ENCODE measurements at regions not wholly inside any gene's neighbourhood (a gene's known extent, or its start where the extent isn't known, plus 50 kb on each side); places are given as distances from the start of the nearest gene placed in this dataset.

DNA sequence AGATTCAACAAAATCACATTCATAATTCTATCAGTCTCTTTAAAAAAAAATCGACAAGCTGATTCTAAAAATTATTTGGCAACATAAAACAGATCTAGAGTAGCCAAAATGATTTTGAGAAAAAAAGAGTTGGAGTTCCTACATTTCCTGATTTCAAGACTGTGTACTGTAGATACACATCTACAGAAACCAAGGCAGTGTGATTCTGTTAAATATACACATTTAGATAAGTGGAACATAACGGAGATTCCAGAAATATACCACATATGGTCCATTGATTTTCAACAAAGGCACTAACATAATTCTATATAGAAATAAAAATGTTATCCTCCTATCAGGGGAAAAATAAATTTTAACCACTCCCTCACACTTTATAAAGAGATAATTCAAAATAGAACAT is 467.0 kb downstream of the ADRA2A start:
- no peak overlapping the region for H3K27ac Mint-ChIP-seq

DNA sequence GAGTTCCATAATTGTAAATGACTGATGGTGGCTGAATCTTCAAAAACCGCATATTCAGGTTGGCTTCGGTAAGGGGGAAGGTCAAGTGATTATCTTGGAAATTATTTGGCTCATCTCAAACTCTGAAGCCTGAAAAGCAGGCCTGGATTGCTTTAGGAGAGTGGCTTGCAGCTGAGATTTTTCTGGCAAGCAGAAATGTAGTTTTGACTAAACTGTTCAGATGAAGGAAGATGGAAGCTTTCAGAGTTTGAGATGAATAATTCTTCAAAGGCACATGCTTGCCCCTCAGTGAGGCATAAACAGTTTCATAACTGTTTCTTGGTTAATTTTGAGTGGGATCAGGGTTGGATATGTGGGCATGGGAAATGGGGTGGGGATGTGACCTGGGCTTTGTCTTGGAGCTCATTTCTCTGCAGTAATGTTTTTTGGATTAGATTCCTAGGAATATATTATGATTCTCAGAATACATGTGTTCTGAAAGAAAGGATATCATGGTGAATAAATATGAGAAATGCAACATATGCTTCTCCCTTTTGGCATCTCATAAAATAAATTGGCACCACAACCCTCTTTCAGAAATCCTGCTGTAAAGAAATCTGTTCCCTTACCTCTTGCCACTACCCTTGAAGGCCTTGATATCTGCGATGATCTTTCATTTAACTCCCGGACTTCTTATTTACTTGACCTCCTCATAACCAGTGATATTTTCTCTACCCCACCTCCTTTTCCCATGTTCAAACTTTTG is 469.2 kb downstream of the ADRA2A start:
- H3K27me3 Mint-ChIP-seq (ENCODE audit: low read depth, poor library complexity), result no peaks in the 10 kb centered on the region
- DNase-seq, result no peak
- H3K4me1 Mint-ChIP-seq, result no peaks in the 10 kb centered on the region
- TF ChIP-seq, protein P1, sequence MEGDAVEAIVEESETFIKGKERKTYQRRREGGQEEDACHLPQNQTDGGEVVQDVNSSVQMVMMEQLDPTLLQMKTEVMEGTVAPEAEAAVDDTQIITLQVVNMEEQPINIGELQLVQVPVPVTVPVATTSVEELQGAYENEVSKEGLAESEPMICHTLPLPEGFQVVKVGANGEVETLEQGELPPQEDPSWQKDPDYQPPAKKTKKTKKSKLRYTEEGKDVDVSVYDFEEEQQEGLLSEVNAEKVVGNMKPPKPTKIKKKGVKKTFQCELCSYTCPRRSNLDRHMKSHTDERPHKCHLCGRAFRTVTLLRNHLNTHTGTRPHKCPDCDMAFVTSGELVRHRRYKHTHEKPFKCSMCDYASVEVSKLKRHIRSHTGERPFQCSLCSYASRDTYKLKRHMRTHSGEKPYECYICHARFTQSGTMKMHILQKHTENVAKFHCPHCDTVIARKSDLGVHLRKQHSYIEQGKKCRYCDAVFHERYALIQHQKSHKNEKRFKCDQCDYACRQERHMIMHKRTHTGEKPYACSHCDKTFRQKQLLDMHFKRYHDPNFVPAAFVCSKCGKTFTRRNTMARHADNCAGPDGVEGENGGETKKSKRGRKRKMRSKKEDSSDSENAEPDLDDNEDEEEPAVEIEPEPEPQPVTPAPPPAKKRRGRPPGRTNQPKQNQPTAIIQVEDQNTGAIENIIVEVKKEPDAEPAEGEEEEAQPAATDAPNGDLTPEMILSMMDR (IDR thresholded peaks at IDR 0.05), result no peak
- no peaks in the 10 kb centered on the region for H3K9me3 Mint-ChIP-seq
- no peak overlapping the region for H3K4me3 Mint-ChIP-seq
- no peaks in the 10 kb centered on the region for H3K36me3 Mint-ChIP-seq (ENCODE audit: low read depth)
- no peak overlapping the region for H3K27ac Mint-ChIP-seq

More for the DNA sequence above, 467.0 kb downstream of the ADRA2A start:
- no peak for DNase-seq
- Mint-ChIP-seq H3K36me3 (ENCODE audit: low read depth) (no peaks in the 10 kb centered on the region), H3K4me3 (no peak overlapping the region), H3K4me1 (no peaks in the 10 kb centered on the region), H3K27me3 (ENCODE audit: low read depth, poor library complexity) (peaks cover 6% of the 10 kb centered on the region), H3K9me3 (no peaks in the 10 kb centered on the region)
- TF ChIP-seq, protein P1 (IDR thresholded peaks at IDR 0.05), result no peak

DNA sequence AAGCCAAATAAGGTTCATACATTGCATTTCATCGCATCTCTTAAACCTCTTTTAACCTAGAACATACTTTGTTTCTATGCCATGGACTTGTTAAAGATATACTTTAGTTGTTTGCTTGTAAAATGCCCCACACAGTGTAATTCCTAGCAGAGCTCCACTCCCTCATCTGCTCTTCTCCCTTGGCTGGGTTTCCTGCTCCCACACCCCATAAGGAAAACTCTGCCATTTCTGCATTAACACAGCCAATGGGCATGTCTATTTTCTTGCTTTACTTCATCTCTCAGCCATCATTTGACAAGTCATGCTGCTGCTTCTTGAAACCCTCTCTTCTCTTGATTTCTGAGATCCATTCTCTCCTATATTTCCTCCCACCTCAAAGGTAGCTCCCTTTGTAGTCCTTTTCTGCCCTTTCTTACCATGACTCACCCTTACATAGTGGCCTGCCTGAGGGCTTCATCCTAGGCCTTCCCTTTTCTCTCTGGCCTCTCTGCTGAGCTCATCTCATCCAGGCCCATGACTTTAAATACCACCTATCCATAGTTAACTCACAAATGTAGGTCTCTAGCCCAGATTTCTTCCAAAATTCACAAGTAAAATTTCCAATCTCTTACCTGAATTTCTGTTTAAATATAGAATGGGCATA is 471.4 kb downstream of the ADRA2A start:
- Mint-ChIP-seq H3K36me3 (ENCODE audit: low read depth) (no peaks in the 10 kb centered on the region), H3K4me1 (no peaks in the 10 kb centered on the region), H3K27me3 (ENCODE audit: low read depth, poor library complexity) (no peaks in the 10 kb centered on the region), H3K4me3 (no peak overlapping the region), H3K9me3 (no peaks in the 10 kb centered on the region), H3K27ac (no peak overlapping the region)
- TF ChIP-seq, protein P1 (IDR thresholded peaks at IDR 0.05), result no peak
- no peak for DNase-seq

DNA sequence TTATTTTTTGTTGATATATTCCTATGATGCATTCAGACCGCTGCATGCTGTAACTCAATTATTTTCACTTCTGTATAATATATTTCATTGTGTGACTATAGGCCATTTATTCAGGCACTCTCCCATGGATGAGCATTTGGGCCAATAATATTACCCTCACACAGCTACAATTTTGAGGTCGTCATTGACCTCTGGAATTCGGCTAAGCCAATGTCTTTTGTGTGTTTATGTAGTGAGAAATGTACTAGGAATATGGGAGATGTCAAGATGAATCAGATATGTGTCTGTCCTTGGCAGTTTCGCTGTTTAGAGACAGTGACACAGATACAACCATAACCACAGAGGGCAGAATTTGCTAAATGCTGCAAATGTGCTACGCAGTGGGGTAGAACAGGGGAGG is 474.2 kb downstream of the ADRA2A start:
- Mint-ChIP-seq H3K27ac (no peak overlapping the region), H3K36me3 (ENCODE audit: low read depth) (no peaks in the 10 kb centered on the region), H3K9me3 (no peaks in the 10 kb centered on the region), H3K4me1 (no peaks in the 10 kb centered on the region), H3K4me3 (no peak overlapping the region), H3K27me3 (ENCODE audit: low read depth, poor library complexity) (peaks cover 7% of the 10 kb centered on the region)
- DNase-seq, result no peak
- TF ChIP-seq, protein P1 (IDR thresholded peaks at IDR 0.05), result no peak

DNA sequence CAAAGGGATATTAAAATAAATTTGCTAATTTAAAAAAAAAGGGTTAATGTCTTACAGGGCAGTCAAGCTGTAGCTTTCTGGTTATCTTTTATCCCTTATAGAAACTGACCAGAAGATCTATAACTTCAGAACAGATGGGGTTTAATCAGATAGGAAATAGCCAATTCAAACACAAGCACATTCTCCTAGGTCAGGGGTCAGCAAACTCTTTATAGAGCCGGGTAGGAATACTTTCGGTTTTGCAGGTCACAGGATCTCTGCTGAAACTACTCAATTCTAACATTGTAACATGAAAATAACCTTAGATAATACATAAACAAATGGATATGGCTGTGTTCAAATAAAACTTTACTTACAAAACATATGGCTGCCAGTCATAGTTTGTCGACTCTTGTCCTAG is 479.8 kb downstream of the ADRA2A start:
- H3K27ac Mint-ChIP-seq, result no peak overlapping the region
- TF ChIP-seq, protein P1 (IDR thresholded peaks at IDR 0.05), result no peak
- no peak overlapping the region for H3K4me3 Mint-ChIP-seq
- H3K9me3 Mint-ChIP-seq, result no peaks in the 10 kb centered on the region
- no peaks in the 10 kb centered on the region for H3K36me3 Mint-ChIP-seq (ENCODE audit: low read depth)
- peaks cover 8% of the 10 kb centered on the region for H3K4me1 Mint-ChIP-seq
- H3K27me3 Mint-ChIP-seq (ENCODE audit: low read depth, poor library complexity), result peaks cover 10% of the 10 kb centered on the region
- no peak for DNase-seq

DNA sequence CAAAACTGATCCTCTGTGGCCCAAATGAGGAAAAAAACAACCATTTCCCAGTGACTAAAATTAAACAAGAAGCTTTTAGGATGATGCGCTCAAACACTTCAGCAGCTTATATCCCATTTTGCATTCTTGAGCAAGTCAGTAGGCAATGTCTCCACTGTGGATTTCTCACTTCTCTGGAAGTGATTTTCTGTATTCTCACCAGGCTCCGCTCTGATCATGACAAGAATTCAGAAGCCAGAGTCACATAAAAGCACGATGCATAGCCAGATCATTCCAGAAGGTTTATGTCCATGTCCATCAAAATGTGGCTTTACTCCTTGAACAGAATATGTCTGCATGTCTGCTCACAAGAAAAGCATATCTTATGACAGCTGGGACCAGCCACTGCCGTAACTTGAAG is 481.4 kb downstream of the ADRA2A start:
- Mint-ChIP-seq H3K36me3 (ENCODE audit: low read depth) (no peaks in the 10 kb centered on the region), H3K4me1 (peaks cover 15% of the 10 kb centered on the region), H3K27me3 (ENCODE audit: low read depth, poor library complexity) (peaks cover 10% of the 10 kb centered on the region), H3K27ac (no peak overlapping the region), H3K4me3 (no peak overlapping the region), H3K9me3 (no peaks in the 10 kb centered on the region)
- TF ChIP-seq, protein P1 (IDR thresholded peaks at IDR 0.05), result no peak
- no peak for DNase-seq
